Tibial artery (tissue), 4 donors: ENCODE measurements at regions not wholly inside any gene's neighbourhood (a gene's known extent, or its start where the extent isn't known, plus 50 kb on each side); places are given as distances from the start of the nearest gene placed in this dataset.

Experiments
- DNase-seq, 2 donors: peaks; one replicate each; pipeline ENCODE4 v3.0.0-alpha.2; 2019
- H3K27ac ChIP-seq, 2 donors: fragments of 200-600 bp; sonication (generic) in 1 of 2; 1 replicate in 1 of 2; 2 replicates in 1 of 2; pipeline ENCODE4 v1.5.1; 2018 to 2019; ENCODE audit warnings: mild to moderate bottlenecking in 1 of 2
- H3K27me3 ChIP-seq, 2 donors: fragments of 200-600 bp; sonication (generic) in 1 of 2; one replicate each; pipeline versions ENCODE4 v1.5.1 to v1.6.0; 2016 to 2019
- H3K36me3 ChIP-seq, 3 donors: fragments of 200-600 bp; sonication (generic) in 2 of 3; one replicate each; pipeline ENCODE4 v1.5.1; 2016 to 2019; ENCODE audit warnings: mild to moderate bottlenecking in 2 of 3
- H3K4me1 ChIP-seq, 4 donors: fragments of 200-600 bp; sonication (generic) in 2 of 4; 1 replicate in 3 of 4; 2 replicates in 1 of 4; pipeline ENCODE4 v1.5.1; 2016 to 2019
- H3K4me3 ChIP-seq, 2 donors: fragments of 200-600 bp; sonication (generic) in 1 of 2; 1 replicate in 1 of 2; 2 replicates in 1 of 2; pipeline ENCODE4 v1.5.1; 2018 to 2019; ENCODE audit warnings: mild to moderate bottlenecking in 2 of 2
- H3K9me3 ChIP-seq, 3 donors: fragments of 200-600 bp; sonication (generic) in 1 of 3; one replicate each; pipeline ENCODE4 v1.5.1; 2016 to 2019
- intact Hi-C: fragments of 100-400 bp; cut with DNase I; formaldehyde crosslinking; loops from one replicate; pipeline ENCODE4 v1.15.0; 2023; ENCODE audit warnings: low total_unique reads
- TF ChIP-seq, protein P1 (sequence below), 2 experiments: fragments of 200-600 bp in 1 of 2; fragments of 450-650 bp in 1 of 2; IDR thresholded peaks; one replicate each; pipeline ENCODE4 v1.5.1; 2017 to 2019; ENCODE audit warnings: antibody characterized with exemption in 2 of 2, mild to moderate bottlenecking in 1 of 2, moderate library complexity in 1 of 2

DNA sequence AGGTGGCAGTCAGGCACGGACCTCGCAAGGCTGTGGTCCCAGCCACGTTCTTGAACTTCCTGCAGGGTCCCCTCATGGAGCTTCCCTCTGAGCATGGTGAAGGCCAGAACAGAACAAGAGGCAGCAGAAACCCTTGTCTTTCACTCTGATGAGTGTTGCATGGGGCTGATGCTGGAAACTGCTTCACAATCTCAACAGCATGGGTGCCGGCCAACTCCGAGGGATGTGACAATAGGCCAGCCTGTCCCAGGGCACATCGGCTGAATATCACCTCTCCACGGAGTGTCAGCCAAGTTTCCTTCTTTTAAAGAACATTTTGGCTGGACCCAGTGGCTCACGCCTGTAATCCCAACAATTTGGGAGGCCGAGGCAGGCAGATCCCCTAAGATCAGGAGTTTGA lies 173.9 kb downstream of the FOXO1 start:
- Histone ChIP-seq H3K27ac (no peak overlapping the region), H3K9me3 (no peaks in the 10 kb centered on the region), H3K4me3 (no peak overlapping the region), H3K4me1 (peaks cover 0 to 16% (median 0%) of the 10 kb centered on the region in 4 donors), H3K36me3 (no peaks in the 10 kb centered on the region), H3K27me3 (no peaks in the 10 kb centered on the region)
- no peak for DNase-seq
- intact Hi-C loops = no loop called here
- TF ChIP-seq, protein P1, sequence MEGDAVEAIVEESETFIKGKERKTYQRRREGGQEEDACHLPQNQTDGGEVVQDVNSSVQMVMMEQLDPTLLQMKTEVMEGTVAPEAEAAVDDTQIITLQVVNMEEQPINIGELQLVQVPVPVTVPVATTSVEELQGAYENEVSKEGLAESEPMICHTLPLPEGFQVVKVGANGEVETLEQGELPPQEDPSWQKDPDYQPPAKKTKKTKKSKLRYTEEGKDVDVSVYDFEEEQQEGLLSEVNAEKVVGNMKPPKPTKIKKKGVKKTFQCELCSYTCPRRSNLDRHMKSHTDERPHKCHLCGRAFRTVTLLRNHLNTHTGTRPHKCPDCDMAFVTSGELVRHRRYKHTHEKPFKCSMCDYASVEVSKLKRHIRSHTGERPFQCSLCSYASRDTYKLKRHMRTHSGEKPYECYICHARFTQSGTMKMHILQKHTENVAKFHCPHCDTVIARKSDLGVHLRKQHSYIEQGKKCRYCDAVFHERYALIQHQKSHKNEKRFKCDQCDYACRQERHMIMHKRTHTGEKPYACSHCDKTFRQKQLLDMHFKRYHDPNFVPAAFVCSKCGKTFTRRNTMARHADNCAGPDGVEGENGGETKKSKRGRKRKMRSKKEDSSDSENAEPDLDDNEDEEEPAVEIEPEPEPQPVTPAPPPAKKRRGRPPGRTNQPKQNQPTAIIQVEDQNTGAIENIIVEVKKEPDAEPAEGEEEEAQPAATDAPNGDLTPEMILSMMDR (IDR thresholded peaks at IDR 0.05) = no peak

DNA sequence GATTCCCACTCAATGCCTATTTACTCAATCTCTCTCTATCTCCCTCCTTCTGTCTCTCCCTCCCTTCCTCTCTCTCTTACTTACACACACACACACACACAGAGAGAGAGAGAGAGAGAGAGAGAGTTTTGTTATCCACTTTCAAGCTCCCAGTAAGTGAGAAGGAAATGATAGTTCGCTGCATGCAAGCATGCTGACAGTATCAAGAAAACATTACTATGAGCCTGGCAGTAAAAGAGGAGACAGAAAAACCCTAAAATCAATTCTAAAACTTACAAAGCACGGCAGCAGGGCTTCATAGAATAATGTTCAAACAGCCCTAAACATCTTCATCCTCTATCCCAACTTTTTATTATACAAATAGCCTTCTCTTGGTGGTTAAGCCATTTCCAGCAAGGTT lies 171.9 kb downstream of the FOXO1 start:
- DNase-seq = no peak
- TF ChIP-seq, protein P1 (IDR thresholded peaks at IDR 0.05) = no peak
- H3K9me3 ChIP-seq = no peaks in the 10 kb centered on the region
- no peak overlapping the region for H3K4me3 ChIP-seq
- no peaks in the 10 kb centered on the region for H3K36me3 ChIP-seq
- no peak overlapping the region for H3K27ac ChIP-seq
- intact Hi-C loops = no loop called here
- peaks cover 0 to 16% (median 0%) of the 10 kb centered on the region in 4 donors for H3K4me1 ChIP-seq
- H3K27me3 ChIP-seq = no peaks in the 10 kb centered on the region

DNA sequence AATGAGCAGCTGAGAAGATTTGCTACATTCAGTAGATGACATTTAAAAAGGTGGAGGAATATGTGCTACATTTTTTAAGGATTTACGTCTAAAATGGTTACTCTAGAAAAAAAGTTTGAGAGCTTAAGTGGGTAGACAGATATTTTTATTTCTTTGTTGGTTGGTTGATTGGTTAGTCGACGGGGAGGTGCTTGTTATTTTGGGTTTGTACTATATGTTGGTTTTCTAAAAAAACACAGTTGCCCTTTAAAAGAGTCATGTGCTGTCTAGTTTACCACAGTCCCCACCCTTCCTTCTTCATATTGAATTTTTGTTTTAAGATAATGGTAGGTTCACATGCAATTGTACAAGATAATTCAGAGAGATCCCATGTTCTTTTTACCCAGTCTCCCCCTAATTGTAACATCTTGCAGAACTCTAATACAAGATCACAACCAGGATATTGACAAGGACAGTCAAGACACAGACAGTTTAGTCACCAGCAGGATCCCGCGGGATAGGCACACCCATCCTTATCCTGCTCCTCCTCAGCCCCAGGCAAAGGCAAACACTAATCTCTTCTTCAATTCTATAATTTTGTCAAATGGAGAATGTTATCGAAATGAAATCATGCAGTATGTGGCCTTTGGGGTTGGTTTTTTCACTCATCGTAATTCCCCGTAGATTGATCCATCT lies 171.4 kb downstream of the FOXO1 start:
- TF ChIP-seq, protein P1 (IDR thresholded peaks at IDR 0.05) = no peak
- DNase-seq = no peak
- no peak overlapping the region for H3K4me3 ChIP-seq
- H3K27ac ChIP-seq = no peak overlapping the region
- no peaks in the 10 kb centered on the region for H3K9me3 ChIP-seq
- H3K27me3 ChIP-seq = no peaks in the 10 kb centered on the region
- peaks cover 0 to 16% (median 0%) of the 10 kb centered on the region in 4 donors for H3K4me1 ChIP-seq
- H3K36me3 ChIP-seq = no peaks in the 10 kb centered on the region
- intact Hi-C loops = no loop called here

DNA sequence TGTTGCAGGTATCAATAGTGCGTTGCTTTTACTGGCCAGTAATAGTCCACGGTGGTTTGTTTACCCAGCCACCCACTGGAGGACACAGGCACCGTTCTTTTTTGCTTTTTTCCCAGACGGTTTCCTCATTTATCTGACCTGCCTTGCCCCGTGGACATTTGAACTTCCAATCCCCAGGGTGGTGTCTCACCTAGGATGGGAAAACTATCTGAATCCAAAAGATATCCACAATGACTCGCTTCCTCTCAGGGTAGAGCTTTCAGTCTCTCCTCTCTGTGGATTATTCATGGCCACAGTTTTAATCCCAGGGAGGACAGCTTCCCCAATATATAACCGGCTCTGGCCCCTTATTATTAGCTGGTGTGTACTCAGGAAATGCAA lies 170.8 kb downstream of the FOXO1 start:
- intact Hi-C loops = no loop called here
- no peak for DNase-seq
- H3K9me3 ChIP-seq = no peaks in the 10 kb centered on the region

DNA sequence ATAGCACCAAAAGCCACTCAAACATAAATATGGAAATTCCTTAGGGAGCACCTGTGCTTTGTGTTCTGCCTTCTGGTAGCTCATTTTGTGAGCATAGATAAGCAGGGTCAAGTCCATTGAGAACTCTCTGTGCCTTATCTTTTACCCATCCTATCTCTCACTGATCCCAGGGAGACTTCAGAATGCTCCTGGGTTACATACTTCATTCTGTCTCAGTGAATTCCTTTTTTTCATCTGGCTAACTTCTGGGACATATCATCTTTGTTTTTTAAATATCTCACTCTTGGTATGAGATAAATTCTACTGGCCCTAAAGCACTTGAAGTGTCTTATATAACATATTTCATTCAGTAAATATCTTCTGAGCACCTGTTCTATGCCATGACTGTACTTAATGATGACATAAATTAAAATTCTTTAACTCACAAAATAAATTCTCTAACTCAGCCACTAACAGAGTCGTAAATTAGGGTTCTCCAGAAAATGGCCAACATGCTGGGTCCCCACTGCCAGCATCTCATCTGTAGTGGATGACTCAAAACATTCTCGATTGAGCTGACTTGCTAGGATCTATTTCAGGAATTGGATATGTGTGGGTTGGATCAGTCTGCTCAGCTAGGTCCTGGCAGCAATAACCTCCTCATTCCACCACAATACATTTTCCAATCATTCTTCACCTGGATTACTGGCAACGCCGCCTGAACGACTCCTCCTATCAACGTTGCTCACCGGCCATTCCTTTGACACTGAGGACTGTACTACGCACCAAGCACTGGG lies 170.2 kb downstream of the FOXO1 start:
- Histone ChIP-seq H3K36me3 (no peaks in the 10 kb centered on the region), H3K27ac (no peak overlapping the region), H3K4me1 (peaks cover 0 to 16% (median 0%) of the 10 kb centered on the region in 4 donors), H3K4me3 (no peak overlapping the region), H3K9me3 (no peaks in the 10 kb centered on the region), H3K27me3 (no peaks in the 10 kb centered on the region)
- no peak for DNase-seq
- intact Hi-C loops = no loop called here
- TF ChIP-seq, protein P1 (IDR thresholded peaks at IDR 0.05) = no peak

More for the DNA sequence above, 170.8 kb downstream of the FOXO1 start:
- peaks cover 0 to 16% (median 0%) of the 10 kb centered on the region in 4 donors for H3K4me1 ChIP-seq
- no peak overlapping the region for H3K4me3 ChIP-seq
- TF ChIP-seq, protein P1 (IDR thresholded peaks at IDR 0.05) = no peak
- no peak overlapping the region for H3K27ac ChIP-seq
- no peaks in the 10 kb centered on the region for H3K36me3 ChIP-seq
- no peaks in the 10 kb centered on the region for H3K27me3 ChIP-seq
